GM18507 (cell line): ENCODE measurements at regions not wholly inside any gene's neighbourhood (a gene's known extent, or its start where the extent isn't known, plus 50 kb on each side); places are given as distances from the start of the nearest gene placed in this dataset.

Experiments used
- DNase-seq: peaks from one replicate; pipeline ENCODE4 v3.0.0; 2011; ENCODE audit warnings: low read depth; ENCODE audit not compliant: insufficient read length; ENCODE audit errors: extremely low spot score
- FAIRE-seq: peaks from 2 replicates; lab custom pipeline; 2011; peaks lifted over from hg19 to GRCh38; lab: Jason Lieb, UNC

- DNase-seq (no peak), FAIRE-seq (no peak)
Observed at GRCh38 chr4:19746377-19746776, 505.3 kb upstream of the SLIT2 start.

GRCh38 chr4:19743115-19743638, 508.5 kb upstream of the SLIT2 start:
- FAIRE-seq: no peak
- no peak for DNase-seq

- DNase-seq (no peak), FAIRE-seq (no peak)
Observed at GRCh38 chr4:19739101-19739651, 512.5 kb upstream of the SLIT2 start.

GRCh38 chr4:19736968-19737756, 514.5 kb upstream of the SLIT2 start:
- FAIRE-seq (no peak), DNase-seq (no peak)

- DNase-seq: no peak
- no peak for FAIRE-seq
Observed at GRCh38 chr4:19735012-19735411, 516.7 kb upstream of the SLIT2 start.

GRCh38 chr4:19729886-19730651, 521.6 kb upstream of the SLIT2 start:
- FAIRE-seq (no peak), DNase-seq (no peak)

GRCh38 chr4:19728773-19729172, 522.9 kb upstream of the SLIT2 start:
- DNase-seq (no peak), FAIRE-seq (no peak)

- DNase-seq (no peak), FAIRE-seq (no peak)
Observed at GRCh38 chr4:19727141-19727540, 524.6 kb upstream of the SLIT2 start.

- FAIRE-seq (no peak), DNase-seq (no peak)
Observed at GRCh38 chr4:19725130-19725529, 526.6 kb upstream of the SLIT2 start.

GRCh38 chr4:19722404-19722803, 529.3 kb upstream of the SLIT2 start:
- no peak for DNase-seq
- no peak for FAIRE-seq

- FAIRE-seq (no peak), DNase-seq (no peak)
Observed at GRCh38 chr4:19721587-19721986, 530.1 kb upstream of the SLIT2 start.

GRCh38 chr4:19720610-19721009, 531.1 kb upstream of the SLIT2 start:
- DNase-seq: no peak

GRCh38 chr4:19720190-19720589, 531.5 kb upstream of the SLIT2 start:
- FAIRE-seq (no peak), DNase-seq (no peak)

More at GRCh38 chr4:19720610-19721009, 531.1 kb upstream of the SLIT2 start:
- no peak for FAIRE-seq

- FAIRE-seq: no peak
- DNase-seq: no peak
Observed at GRCh38 chr4:19711871-19712270, 539.8 kb upstream of the SLIT2 start.

GRCh38 chr4:19707876-19708275, 543.8 kb upstream of the SLIT2 start:
- no peak for DNase-seq
- FAIRE-seq: no peak

GRCh38 chr4:19703391-19703790, 548.3 kb upstream of the SLIT2 start:
- no peak for FAIRE-seq

GRCh38 chr4:19700992-19701391, 550.7 kb upstream of the SLIT2 start:
- FAIRE-seq: no peak
- DNase-seq: no peak

More at GRCh38 chr4:19703391-19703790, 548.3 kb upstream of the SLIT2 start:
- DNase-seq: no peak

GRCh38 chr4:19698961-19699360, 552.7 kb upstream of the SLIT2 start:
- DNase-seq (no peak), FAIRE-seq (no peak)

- FAIRE-seq (no peak), DNase-seq (no peak)
Observed at GRCh38 chr4:19694812-19695211, 556.9 kb upstream of the SLIT2 start.

GRCh38 chr4:19693936-19694570, 557.7 kb upstream of the SLIT2 start:
- no peak for DNase-seq
- FAIRE-seq: no peak
